Left ventricle myocardium inferior (tissue), 1 donor: ENCODE measurements at regions not wholly inside any gene's neighbourhood (a gene's known extent, or its start where the extent isn't known, plus 50 kb on each side); places are given as distances from the start of the nearest gene placed in this dataset.

Experiments used
- DNase-seq: peaks from one replicate; pipeline ENCODE4 v3.0.0-alpha.2; 2020
- H3K27ac ChIP-seq: fragments of 200-600 bp; replicated peaks from 2 replicates; pipeline ENCODE4 v1.8.0; 2021
- H3K27me3 ChIP-seq: fragments of 200-600 bp; 2 replicates; pipeline ENCODE4 v1.8.0; 2021; ENCODE audit warnings: low read depth
- H3K36me3 ChIP-seq: fragments of 200-600 bp; 2 replicates; pipeline ENCODE4 v1.8.0; 2021
- H3K4me1 ChIP-seq: fragments of 200-600 bp; 2 replicates; pipeline ENCODE4 v1.8.0; 2021
- H3K4me3 ChIP-seq: fragments of 200-600 bp; 2 replicates; pipeline ENCODE4 v1.8.0; 2021; ENCODE audit warnings: mild to moderate bottlenecking, moderate library complexity
- H3K9me3 ChIP-seq: fragments of 200-600 bp; replicated peaks from 2 replicates; pipeline ENCODE4 v1.8.0; 2021
- CTCF ChIP-seq: fragments of 200-600 bp; IDR thresholded peaks from 2 replicates; pipeline ENCODE4 v1.8.0; 2021; ENCODE audit warnings: antibody characterized with exemption, mild to moderate bottlenecking, borderline replicate concordance
- intact Hi-C: fragments of 100-400 bp; cut with micrococcal nuclease; formaldehyde crosslinking; loops from one replicate; pipeline ENCODE4 v1.11.0; 2022
- donor health status: DM: no; HTN: yes; CAD: no; lungs with severe emphysema.

GRCh38 chr7:41000042-41000441 lies 702.8 kb downstream of the INHBA start:
- Histone ChIP-seq H3K4me3 (no peak overlapping the region), H3K27ac (no peak overlapping the region), H3K9me3 (no peaks in the 10 kb centered on the region), H3K4me1 (peaks cover 2% of the 10 kb centered on the region), H3K27me3 (no peaks in the 10 kb centered on the region), H3K36me3 (no peaks in the 10 kb centered on the region)
- intact Hi-C loops = no loop called here
- no peak for TF ChIP-seq CTCF
- no peak for DNase-seq

- H3K9me3 ChIP-seq = no peaks in the 10 kb centered on the region
- no peak for TF ChIP-seq CTCF
- no peak overlapping the region for H3K27ac ChIP-seq
- no peak overlapping the region for H3K4me3 ChIP-seq
- intact Hi-C loops = no loop called here
- H3K36me3 ChIP-seq = no peaks in the 10 kb centered on the region
- no peaks in the 10 kb centered on the region for H3K4me1 ChIP-seq
- no peak for DNase-seq
- H3K27me3 ChIP-seq = no peaks in the 10 kb centered on the region
These were observed 706.6 kb downstream of the INHBA start for GRCh38 chr7:40996233-40996677.

- no peak for DNase-seq
- intact Hi-C loops = no loop called here
- Histone ChIP-seq H3K27ac (peak overlapping the region; percentile 7), H3K27me3 (no peaks in the 10 kb centered on the region), H3K4me3 (no peak overlapping the region), H3K4me1 (no peaks in the 10 kb centered on the region), H3K36me3 (no peaks in the 10 kb centered on the region), H3K9me3 (no peaks in the 10 kb centered on the region)
- TF ChIP-seq CTCF = no peak
These were observed 712.0 kb downstream of the INHBA start for GRCh38 chr7:40990841-40991240.

GRCh38 chr7:40987571-40987970 lies 715.3 kb downstream of the INHBA start:
- Histone ChIP-seq H3K4me1 (no peaks in the 10 kb centered on the region), H3K36me3 (no peaks in the 10 kb centered on the region), H3K9me3 (no peaks in the 10 kb centered on the region), H3K4me3 (no peak overlapping the region), H3K27ac (no peak overlapping the region), H3K27me3 (no peaks in the 10 kb centered on the region)
- no peak for TF ChIP-seq CTCF
- intact Hi-C loops = no loop called here
- DNase-seq = no peak

- Histone ChIP-seq H3K27ac (peak overlapping the region; percentile 33), H3K4me3 (no peak overlapping the region), H3K4me1 (no peaks in the 10 kb centered on the region), H3K36me3 (no peaks in the 10 kb centered on the region), H3K9me3 (no peaks in the 10 kb centered on the region), H3K27me3 (no peaks in the 10 kb centered on the region)
- TF ChIP-seq CTCF = no peak
- no peak for DNase-seq
- intact Hi-C loops = no loop called here
These were observed 716.5 kb downstream of the INHBA start for GRCh38 chr7:40986351-40986873.
